ENCODE measurements at regions not wholly inside any gene's neighbourhood (a gene's known extent, or its start where the extent isn't known, plus 50 kb on each side); places are given as distances from the start of the nearest gene placed in this dataset.

GRCh38 chrX:155774387-155774786 is 106.8 kb upstream of the VAMP7 start:
- TF ChIP-seq CTCF (conservative IDR thresholded peaks at IDR 0.05 in 1 of 2, IDR thresholded peaks at IDR 0.05 in 1 of 2; ENCODE audit: low read depth in 1 of 2, low read length in 2 of 2) (no peak), EZH2 (IDR thresholded peaks at IDR 0.05; ENCODE audit: low read length, missing control alignments) (no peak)

Data from fibroblast of lung (primary cell).